GM12892 (cell line): ENCODE measurements at regions not wholly inside any gene's neighbourhood (a gene's known extent, or its start where the extent isn't known, plus 50 kb on each side); places are given as distances from the start of the nearest gene placed in this dataset.

Source experiments
- POLR2A ChIP-seq: IDR thresholded peaks from 2 replicates; pipeline ENCODE4 v1.6.1; 2011; ENCODE audit warnings: low read depth, low read length, control low read depth
- POLR2AphosphoS5 ChIP-seq: IDR thresholded peaks from 2 replicates; pipeline ENCODE4 v1.6.1; 2011; ENCODE audit warnings: low read depth, low read length, control low read depth
- TAF1 ChIP-seq: IDR thresholded peaks from 2 replicates; pipeline ENCODE4 v1.6.1; 2011; ENCODE audit warnings: low read depth, mild to moderate bottlenecking, control low read depth, low read length, borderline replicate concordance

- TF ChIP-seq POLR2A: no peak
- TF ChIP-seq POLR2AphosphoS5: no peak
- no peak for TF ChIP-seq TAF1
These were observed 240.9 kb upstream of the ADGRL2 start for GRCh38 chr1:81559662-81560350.
